NCI-H1417 (cell line): ENCODE measurements at regions not wholly inside any gene's neighbourhood (a gene's known extent, or its start where the extent isn't known, plus 50 kb on each side); places are given as distances from the start of the nearest gene placed in this dataset.

Experiments used
- DNase-seq, 3 experiments: peaks; one replicate each; lab custom pipeline; 2025; lab: John Stamatoyannopoulos, UW

- no peak for DNase-seq
Measured at GRCh38 chr13:91162589-91162988, 184.9 kb upstream of the MIR17HG start.

DNA sequence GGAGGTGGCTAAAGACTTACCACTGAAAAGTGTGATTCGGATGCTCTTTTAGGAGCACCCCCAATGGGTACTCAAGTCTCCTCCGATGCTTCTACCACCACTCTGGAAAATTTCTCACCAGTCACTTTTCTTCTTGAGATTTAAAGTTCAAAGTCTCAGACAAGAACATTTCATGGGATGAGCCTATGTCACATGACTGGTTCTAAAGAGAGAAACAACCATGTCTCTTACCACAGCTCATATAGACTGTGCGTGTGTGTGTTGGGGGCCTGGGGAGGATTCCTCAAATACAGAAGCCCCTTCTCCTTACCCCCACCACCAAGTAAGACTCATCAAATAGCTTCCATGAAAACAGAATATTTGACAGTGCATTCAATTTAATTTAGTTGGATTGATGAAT lies 181.7 kb upstream of the MIR17HG start:
- DNase-seq, result no peak

DNA sequence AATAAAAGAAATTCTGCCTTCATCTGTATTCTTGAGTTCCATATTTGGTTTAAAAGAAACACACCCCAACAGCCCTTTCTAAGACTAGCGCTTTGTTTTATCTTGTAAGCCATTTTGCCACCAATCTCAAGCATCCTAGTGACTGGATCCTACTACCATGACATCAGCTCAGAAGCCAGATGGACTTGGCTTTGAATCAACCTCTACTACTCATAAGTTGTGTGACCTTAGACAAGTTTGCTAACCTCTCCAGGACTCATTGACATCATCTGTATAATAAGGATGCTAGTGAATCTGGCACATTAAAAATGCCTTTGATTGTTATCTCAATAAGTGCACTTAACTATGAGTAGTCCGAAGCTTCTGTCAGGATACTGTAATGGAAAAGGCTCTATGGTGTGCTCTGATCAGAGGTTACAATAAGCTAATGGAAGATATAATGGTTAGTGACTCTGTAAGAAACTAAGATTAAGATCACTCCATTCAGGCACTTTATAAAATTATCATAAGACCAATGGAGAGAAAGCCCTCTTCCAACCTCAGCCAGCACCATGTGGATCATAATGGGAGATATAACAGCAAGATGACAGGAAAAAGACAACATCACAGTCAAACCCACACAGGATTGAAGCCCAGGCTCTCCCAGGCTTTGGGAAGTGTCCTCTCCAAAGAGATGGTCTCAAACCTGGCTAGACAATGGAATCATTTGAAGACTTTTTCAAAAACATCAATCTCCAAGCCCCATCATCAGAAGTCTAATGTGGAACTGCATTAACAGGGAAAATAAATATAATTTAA lies 180.6 kb upstream of the MIR17HG start:
- no peak for DNase-seq

DNA sequence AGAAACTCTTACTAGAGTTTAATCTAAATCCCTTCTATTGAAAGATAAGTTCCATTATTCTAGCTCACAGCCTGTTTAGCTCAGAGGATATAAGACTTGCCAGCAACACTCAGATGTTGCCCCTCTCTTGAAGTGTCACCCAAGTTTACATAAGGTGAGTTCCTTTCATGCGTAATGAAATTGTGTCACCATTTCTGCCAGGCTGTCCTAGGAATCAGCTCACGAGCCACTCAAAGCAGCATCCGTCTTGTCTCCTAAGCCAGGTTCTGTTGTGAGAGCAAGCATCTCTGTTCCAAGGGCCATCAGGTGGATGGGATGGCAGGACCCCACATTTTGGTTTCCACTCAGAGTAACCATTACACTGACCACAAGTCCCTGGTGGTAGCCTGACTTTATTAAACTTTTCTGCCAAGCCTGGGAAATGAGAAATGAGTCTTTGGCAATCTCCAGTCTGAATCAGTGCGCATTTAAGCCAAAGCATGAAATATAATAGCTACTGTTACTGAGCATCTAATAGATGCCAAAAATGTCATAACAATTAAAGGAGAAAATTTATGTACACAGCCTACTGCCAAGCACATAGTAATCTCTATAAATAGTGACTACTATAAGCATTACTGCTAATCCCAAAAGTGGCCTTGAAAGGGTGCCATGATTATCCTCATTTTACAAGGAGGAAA lies 179.6 kb upstream of the MIR17HG start:
- DNase-seq, result no peak

GRCh38 chr13:91168386-91168711 lies 179.1 kb upstream of the MIR17HG start:
- no peak for DNase-seq

- peak in 1 of 3 experiments; percentile 17 for DNase-seq
Measured at GRCh38 chr13:91169321-91170050, 178.0 kb upstream of the MIR17HG start.

DNA sequence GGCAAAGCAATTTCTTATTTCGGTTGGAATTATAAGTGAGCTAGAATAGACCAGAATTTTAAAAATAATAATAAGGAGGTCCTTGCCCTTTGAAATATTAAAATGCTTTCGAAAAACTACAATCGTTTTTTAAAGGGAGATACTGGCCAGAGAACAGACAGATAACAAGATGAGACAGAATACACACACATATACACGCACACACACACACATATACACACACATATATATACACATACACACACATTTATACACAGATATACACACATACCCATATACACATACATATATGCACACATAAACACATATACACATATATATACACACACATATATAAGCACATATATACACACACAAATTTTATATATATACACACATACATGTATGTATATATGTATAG lies 175.3 kb upstream of the MIR17HG start:
- no peak for DNase-seq

DNA sequence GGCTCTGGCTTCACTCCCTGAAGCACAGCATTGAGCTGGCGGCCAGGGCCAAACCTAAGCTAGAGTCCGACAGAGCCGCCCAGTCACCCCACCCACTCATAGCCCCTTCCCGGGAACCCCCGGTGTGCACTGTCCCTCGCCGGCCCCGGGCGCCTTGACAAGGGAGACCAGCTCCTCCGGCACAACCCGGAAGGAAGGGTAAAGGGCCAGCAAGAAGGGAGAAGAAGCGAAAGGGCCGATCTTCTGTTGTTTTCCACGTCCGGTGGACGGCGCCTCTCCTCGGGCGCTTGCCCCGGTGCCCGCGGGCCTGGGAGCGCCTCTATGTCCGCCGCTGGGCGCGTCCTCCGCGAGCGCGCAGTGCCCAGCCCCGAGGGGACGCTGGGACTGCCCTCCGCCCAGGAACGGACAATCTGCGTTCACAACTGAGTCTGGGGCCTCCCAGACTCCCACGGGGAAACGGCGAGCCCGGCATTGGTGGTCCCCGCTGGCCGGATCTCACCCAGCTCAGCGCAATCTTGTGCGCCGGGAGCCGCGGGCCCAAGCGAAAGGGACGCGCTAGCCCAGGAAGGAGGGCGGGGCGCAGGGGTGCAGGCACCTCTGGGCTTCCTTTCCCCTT lies 172.5 kb upstream of the MIR17HG start:
- no peak for DNase-seq

DNA sequence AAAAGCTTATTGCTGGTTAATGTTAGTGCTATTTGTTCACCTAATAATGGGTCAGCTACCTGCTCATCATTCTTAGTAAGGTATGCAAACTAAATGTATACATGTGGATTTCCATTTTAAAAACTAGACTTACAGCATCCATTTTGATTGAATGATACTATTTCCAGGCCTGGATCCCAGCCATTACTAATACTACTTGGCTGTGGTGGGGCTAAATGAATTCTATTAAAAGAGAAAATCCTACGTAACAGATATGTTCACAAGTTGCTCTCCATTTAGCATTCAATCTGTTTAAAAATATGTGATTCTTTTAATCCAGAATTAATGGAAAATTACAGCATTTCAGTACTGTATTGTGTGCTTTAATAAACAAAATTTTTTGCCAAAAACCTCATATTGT lies 169.4 kb upstream of the MIR17HG start:
- no peak for DNase-seq

GRCh38 chr13:91181892-91182291 lies 165.6 kb upstream of the MIR17HG start:
- no peak for DNase-seq

GRCh38 chr13:91184244-91184926 lies 163.1 kb upstream of the MIR17HG start:
- DNase-seq, result peak in 1 of 3 experiments; percentile 12

DNA sequence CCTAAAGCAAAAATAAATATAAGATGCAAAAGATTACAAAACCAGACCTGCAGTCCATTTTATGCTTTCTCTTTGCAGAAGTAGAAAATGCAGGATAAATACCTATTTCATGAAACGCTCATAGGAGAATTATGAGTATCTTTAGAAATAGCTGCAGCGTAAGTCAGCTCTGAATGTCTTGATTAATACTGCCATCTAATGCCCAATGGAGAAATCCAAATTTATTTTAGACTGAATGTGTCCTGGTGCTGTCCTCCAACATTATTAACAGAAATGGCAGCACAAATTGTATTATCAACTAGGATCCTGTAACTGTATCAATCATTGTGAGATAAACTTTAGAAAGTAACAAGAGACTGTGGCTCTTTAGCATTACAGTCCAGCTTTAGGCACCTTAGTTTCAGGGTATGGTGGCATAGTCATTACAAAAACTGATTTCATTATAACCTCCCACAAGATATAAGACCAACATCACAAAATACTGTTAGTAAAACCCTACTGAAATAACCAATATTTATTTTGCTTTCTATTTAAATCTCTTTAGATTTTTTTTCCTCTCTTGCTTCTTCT lies 162.1 kb upstream of the MIR17HG start:
- DNase-seq, result peak in 2 of 3 experiments; percentile 18 to 74

GRCh38 chr13:91187522-91187921 lies 160.0 kb upstream of the MIR17HG start:
- DNase-seq, result no peak

- no peak for DNase-seq
Measured at GRCh38 chr13:91189506-91189905, 158.0 kb upstream of the MIR17HG start.

DNA sequence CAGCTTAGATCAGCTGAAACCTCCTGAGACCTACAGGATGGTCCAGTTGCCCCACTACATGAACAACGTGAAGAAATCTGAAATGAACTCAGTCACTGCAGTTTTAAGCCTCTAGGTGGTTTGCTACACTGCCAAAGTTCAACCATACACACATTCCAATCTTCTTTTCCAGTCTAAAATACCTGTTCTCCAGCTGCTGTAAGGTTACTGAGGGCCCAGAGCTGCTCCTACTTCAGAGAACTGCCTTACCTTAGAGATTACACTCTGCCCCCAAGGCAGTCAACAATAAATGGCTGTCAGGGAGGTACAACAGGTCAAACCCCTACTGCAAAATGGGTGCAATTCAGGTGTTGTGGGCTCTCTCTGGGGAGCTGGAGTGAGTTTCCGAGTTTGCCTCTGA lies 154.1 kb upstream of the MIR17HG start:
- DNase-seq, result no peak

GRCh38 chr13:91195789-91196188 lies 151.7 kb upstream of the MIR17HG start:
- no peak for DNase-seq

- no peak for DNase-seq
Measured at GRCh38 chr13:91196958-91197357, 150.5 kb upstream of the MIR17HG start.

DNA sequence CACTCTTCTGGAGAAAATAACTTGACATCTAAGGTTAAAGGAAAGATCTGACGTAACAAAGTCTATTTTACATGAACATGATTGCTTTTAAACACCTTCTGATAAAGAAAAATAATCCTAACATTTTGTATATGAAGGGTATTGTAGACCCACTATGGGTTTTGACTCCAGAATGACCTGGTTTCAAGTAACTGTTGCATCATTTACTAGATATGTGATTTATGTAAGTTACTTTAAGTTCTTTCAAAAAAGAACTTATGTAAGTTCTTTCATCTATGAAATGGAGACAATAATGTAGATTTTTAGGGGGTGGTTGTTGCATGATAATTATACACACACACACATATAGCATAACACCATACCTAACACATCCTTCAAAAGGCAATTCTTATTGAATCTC lies 147.6 kb upstream of the MIR17HG start:
- DNase-seq, result no peak

DNA sequence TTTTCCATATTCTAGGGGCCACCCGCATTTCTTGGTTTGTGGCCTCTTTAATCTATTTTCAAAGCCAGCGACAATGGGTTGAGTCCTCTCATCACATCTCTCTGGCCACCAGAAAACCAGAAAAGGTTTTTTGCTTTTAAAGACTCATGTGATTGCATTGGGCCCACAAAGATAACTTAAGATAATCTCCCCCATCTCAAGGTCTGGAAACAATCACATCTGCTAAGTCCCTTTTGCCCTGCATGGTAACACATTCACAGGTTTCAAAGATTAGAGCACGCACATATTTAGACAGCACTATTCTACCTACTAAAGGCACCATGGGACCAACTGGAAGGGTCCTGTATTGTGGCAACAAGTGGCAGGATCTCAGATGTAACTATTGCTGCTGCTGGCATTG lies 147.0 kb upstream of the MIR17HG start:
- DNase-seq, result no peak

- DNase-seq, result peak in 2 of 3 experiments; percentile 79 to 98
Measured at GRCh38 chr13:91203430-91203829, 144.1 kb upstream of the MIR17HG start.

DNA sequence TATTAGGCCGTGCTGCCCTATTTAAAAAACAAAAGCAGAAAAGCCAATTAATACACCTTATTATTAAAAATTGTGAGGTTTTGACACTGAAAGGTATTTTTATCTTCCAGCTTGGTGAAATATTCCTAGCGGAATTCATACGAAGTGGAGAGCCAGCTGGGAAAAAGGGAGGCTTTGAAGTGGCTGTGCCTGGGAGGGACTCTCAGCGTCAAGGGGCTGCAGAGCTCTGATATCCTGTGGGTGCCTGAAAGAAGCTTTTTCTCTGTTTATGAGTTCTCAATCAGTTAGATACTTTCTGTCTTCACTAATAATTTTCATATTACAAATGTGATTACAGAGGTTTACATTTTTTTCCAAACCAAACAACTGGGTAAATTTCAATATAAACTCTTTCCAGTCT lies 140.2 kb upstream of the MIR17HG start:
- DNase-seq, result no peak

DNA sequence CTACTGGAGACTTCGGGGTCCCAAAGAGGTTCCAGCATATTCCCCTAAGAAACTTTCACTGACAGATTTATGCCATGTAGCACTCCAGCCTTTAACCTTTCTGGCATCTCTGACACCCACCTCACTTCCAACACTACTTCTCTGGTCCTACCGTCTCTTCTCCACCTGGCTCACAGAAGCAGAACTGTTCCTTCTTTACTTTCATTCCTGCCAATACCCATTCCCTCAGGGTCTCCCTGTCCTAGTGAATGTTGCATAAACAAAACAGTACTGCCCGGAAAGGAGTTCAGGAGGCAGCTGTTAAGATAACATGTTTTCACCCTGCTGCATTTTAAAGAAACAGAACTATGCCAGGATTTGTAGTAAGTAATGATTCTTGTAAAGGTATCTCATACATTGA lies 136.0 kb upstream of the MIR17HG start:
- DNase-seq, result no peak
